SIG-M5 treated with dmso at 0.1 percent for 504 hours (cell line): ENCODE measurements at regions not wholly inside any gene's neighbourhood (a gene's known extent, or its start where the extent isn't known, plus 50 kb on each side); places are given as distances from the start of the nearest gene placed in this dataset.

Source experiments
- DNase-seq: peaks from one replicate; lab custom pipeline; 2025; ENCODE audit not compliant: unreplicated experiment; lab: John Stamatoyannopoulos, UW

GRCh38 chr20:58069796-58070663, 158.4 kb downstream of the ANKRD60 start:
- no peak for DNase-seq

GRCh38 chr20:58069207-58069606, 159.2 kb downstream of the ANKRD60 start:
- no peak for DNase-seq

- DNase-seq, result no peak
Measured at GRCh38 chr20:58065508-58066361, 162.7 kb downstream of the ANKRD60 start.

GRCh38 chr20:58064411-58065010, 163.9 kb downstream of the ANKRD60 start:
- no peak for DNase-seq

- no peak for DNase-seq
Measured at GRCh38 chr20:58059260-58059544, 169.3 kb downstream of the ANKRD60 start.

- no peak for DNase-seq
Measured at GRCh38 chr20:58058421-58059259, 169.8 kb downstream of the ANKRD60 start.

- DNase-seq, result no peak
Measured at GRCh38 chr20:58056921-58057686, 171.3 kb downstream of the ANKRD60 start.

- no peak for DNase-seq
Measured at GRCh38 chr20:58056021-58056591, 172.3 kb downstream of the ANKRD60 start.

- peak; percentile 13 for DNase-seq
Measured at GRCh38 chr20:58054780-58055373, 173.6 kb downstream of the ANKRD60 start.

- DNase-seq, result no peak
Measured at GRCh38 chr20:58054082-58054779, 174.2 kb downstream of the ANKRD60 start.

- DNase-seq, result no peak
Measured at GRCh38 chr20:58053391-58054055, 174.9 kb downstream of the ANKRD60 start.

GRCh38 chr20:58051367-58051766, 177.1 kb downstream of the ANKRD60 start:
- DNase-seq, result no peak

- peak; percentile 60 for DNase-seq
Measured at GRCh38 chr20:58048096-58048702, 180.3 kb downstream of the ANKRD60 start.

- no peak for DNase-seq
Measured at GRCh38 chr20:58046311-58046710, 182.1 kb downstream of the ANKRD60 start.

GRCh38 chr20:58045579-58045978, 182.9 kb downstream of the ANKRD60 start:
- no peak for DNase-seq

GRCh38 chr20:58044931-58045555, 183.4 kb downstream of the ANKRD60 start:
- no peak for DNase-seq

GRCh38 chr20:58044286-58044685, 184.2 kb downstream of the ANKRD60 start:
- no peak for DNase-seq
